ENCODE measurements at regions not wholly inside any gene's neighbourhood (a gene's known extent, or its start where the extent isn't known, plus 50 kb on each side); places are given as distances from the start of the nearest gene placed in this dataset.
"Not testable (repeated sequence)": the region's sequence is repeated elsewhere in the genome, so short reads cannot be mapped to it uniquely, and the experiment has no call there.

GRCh38 chr4:158958489-158959270 lies 144.2 kb upstream of the RAPGEF2 start:
- intact Hi-C loops (cut with DNase I): no loop called here
- Histone ChIP-seq H3K36me3 (no peaks in the 10 kb centered on the region), H3K27me3 (no peaks in the 10 kb centered on the region), H3K27ac (no peak overlapping the region), H3K4me1 (no peaks in the 10 kb centered on the region), H3K9me3 (no peaks in the 10 kb centered on the region), H3K4me3 (replicated peaks in 1 of 3) (no peak overlapping the region)
- no peak for DNase-seq
- TF ChIP-seq POLR2A (IDR thresholded peaks at IDR 0.05) (no peak), CTCF (IDR thresholded peaks at IDR 0.05) (no peak)

GRCh38 chr4:158962393-158962792 lies 140.5 kb upstream of the RAPGEF2 start:
- Histone ChIP-seq H3K9me3 (no peaks in the 10 kb centered on the region), H3K4me3 (replicated peaks in 1 of 3) (no peak overlapping the region), H3K27me3 (no peaks in the 10 kb centered on the region), H3K4me1 (no peaks in the 10 kb centered on the region), H3K36me3 (no peaks in the 10 kb centered on the region), H3K27ac (no peak overlapping the region)
- DNase-seq: no peak
- TF ChIP-seq POLR2A (IDR thresholded peaks at IDR 0.05) (no peak), CTCF (IDR thresholded peaks at IDR 0.05) (no peak)
- WGBS, 2 donors: 70 to 79% methylated on average over 2 of the region's 2 CpGs
- intact Hi-C loops (cut with DNase I): no loop called here

GRCh38 chr4:158963282-158963681 lies 139.6 kb upstream of the RAPGEF2 start:
- H3K9me3 ChIP-seq; intact Hi-C loops (cut with DNase I); H3K27me3 ChIP-seq; H3K27ac ChIP-seq; H3K4me3 ChIP-seq (replicated peaks in 1 of 3); H3K4me1 ChIP-seq; H3K36me3 ChIP-seq; DNase-seq: not testable (repeated sequence)
- WGBS, 2 donors: 87 to 100% methylated on average over 2 of the region's 2 CpGs

- H3K36me3 ChIP-seq: no peaks in the 10 kb centered on the region
- intact Hi-C loops (cut with DNase I): no loop called here
- WGBS, 2 donors: 93 to 94% methylated on average over 5 of the region's 5 CpGs
- no peaks in the 10 kb centered on the region for H3K9me3 ChIP-seq
- no peaks in the 10 kb centered on the region for H3K27me3 ChIP-seq
- H3K4me3 ChIP-seq (replicated peaks in 1 of 3): no peak overlapping the region
- H3K27ac ChIP-seq: no peak overlapping the region
- DNase-seq: no peak
- H3K4me1 ChIP-seq: no peaks in the 10 kb centered on the region
- TF ChIP-seq CTCF (IDR thresholded peaks at IDR 0.05): no peak
- TF ChIP-seq POLR2A (IDR thresholded peaks at IDR 0.05): no peak
Observed at GRCh38 chr4:158964114-158964727, 138.7 kb upstream of the RAPGEF2 start.

- intact Hi-C loops (cut with DNase I): no loop called here
- Histone ChIP-seq H3K27ac (no peak overlapping the region), H3K9me3 (no peaks in the 10 kb centered on the region), H3K36me3 (no peaks in the 10 kb centered on the region), H3K27me3 (no peaks in the 10 kb centered on the region), H3K4me1 (no peaks in the 10 kb centered on the region), H3K4me3 (replicated peaks in 1 of 3) (no peak overlapping the region)
- WGBS, 2 donors: 94 to 100% methylated on average over 1 of the region's 1 CpG
- TF ChIP-seq POLR2A (IDR thresholded peaks at IDR 0.05) (no peak), CTCF (IDR thresholded peaks at IDR 0.05) (no peak)
- no peak for DNase-seq
Observed at GRCh38 chr4:158964728-158965124, 138.2 kb upstream of the RAPGEF2 start.
